Dedifferentiated amniotic fluid mesenchymal stem cell (primary cell): ENCODE measurements at regions not wholly inside any gene's neighbourhood (a gene's known extent, or its start where the extent isn't known, plus 50 kb on each side); places are given as distances from the start of the nearest gene placed in this dataset.

Experiments used
- DNase-seq: peaks from one replicate; pipeline ENCODE4 v3.0.0-alpha.2; 2016; ENCODE audit errors: extremely low spot score

GRCh38 chr13:40479196-40479845 lies 187.1 kb downstream of the FOXO1 start:
- no peak for DNase-seq

DNA sequence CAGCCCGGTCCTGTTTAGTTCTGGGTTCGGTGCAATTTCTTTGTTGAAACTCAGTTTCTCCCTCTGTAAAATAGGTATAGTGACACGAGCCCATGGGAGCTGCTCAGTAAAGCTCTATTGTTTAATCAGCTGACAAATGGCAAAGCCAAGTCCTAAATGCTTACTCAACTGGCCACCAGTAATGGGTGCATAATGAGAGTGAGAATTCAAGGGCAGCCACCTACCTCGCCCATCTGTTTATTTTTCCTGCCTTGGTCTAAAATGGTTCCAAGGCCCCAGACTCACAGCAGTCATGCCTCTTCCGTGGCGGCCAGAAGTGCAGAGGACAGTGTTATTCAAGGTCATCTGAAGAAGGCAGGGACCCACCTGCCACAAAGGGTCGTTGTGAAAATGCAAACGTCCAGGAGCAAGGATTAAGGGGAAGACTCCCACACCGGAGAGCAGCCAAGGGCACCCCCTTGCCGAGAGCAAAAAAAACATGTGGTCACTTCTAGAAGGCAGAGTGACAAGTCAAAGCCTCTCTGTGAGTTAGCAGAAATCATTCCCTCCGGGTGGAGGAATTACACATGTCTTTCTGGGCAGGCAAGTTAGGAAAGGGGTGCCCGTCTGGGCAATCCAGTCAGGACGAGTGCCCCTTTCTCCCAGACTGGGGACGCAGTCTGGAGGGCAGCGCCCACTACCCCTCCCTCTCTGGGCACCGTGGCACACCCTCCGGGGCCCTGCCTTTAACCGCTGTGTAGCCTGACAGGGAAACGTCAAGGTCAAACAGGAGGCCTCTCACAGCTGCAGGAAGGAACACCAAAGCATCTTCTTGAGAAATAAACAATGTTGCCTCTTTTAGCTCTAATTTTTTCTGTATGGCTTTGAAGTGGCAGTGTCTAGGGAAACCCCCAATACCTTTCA lies 186.2 kb downstream of the FOXO1 start:
- no peak for DNase-seq

DNA sequence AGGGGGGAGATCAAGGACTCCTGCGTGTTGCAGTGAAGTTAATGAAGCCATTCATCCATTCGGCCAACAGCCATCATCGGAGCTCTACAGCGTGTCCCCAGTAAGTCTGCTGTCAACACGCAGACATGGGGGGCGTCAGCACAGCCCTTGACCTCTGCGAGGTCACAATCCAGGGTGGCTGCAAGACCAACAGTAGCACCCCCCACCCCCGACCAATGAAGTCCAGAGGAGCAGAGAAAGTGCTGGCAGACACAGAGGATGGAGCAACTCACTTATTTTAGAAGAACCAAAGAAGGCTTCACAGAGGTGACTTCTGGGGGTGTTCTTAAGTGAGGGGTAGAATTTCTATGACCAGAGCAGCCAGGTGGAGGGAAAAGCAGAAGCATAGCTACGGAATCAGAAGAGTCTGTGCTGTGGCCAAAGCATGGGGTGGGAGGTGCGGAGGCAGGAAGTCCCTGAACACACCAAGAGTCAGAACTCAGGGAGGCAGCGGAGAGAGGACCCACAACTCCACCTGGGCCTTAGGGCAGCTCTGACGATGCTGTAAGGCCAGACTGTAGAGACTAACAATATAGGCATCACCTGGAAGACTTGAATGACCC lies 185.4 kb downstream of the FOXO1 start:
- no peak for DNase-seq

- no peak for DNase-seq
Measured at GRCh38 chr13:40483601-40484000, 182.8 kb downstream of the FOXO1 start.

DNA sequence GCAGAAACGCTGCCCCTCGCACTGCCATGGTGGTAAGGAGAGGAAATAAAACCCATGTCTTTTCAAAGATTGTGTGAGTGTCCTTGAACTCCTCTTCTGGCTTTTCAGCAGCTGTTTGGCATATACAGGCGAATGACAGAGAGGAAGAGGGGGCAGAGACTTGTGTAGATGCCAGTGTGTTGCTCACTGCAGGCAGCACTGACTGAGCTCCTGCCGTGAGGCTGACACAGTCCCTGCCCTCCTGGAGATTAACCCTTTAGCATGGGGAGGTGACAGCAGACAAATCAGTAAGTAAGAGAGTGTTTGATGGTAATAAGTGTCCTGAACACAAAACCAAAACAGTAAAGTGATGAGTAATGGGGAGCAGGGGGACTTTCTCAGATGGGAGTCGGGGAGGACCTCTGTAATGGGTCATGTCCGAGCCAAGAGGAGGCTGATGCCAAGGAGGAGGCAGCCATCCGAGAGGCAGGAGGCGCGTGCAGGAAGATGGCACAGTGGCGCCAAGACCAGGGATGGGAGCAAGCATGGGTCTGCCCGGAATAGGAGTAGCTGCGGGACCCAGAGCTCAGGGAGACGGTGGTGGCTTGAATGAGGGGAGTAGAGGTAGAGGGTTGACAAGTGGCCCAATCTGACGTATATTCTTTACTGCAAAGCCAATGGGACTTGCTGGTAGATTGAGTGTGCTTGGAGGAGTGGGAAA lies 182.2 kb downstream of the FOXO1 start:
- no peak for DNase-seq

DNA sequence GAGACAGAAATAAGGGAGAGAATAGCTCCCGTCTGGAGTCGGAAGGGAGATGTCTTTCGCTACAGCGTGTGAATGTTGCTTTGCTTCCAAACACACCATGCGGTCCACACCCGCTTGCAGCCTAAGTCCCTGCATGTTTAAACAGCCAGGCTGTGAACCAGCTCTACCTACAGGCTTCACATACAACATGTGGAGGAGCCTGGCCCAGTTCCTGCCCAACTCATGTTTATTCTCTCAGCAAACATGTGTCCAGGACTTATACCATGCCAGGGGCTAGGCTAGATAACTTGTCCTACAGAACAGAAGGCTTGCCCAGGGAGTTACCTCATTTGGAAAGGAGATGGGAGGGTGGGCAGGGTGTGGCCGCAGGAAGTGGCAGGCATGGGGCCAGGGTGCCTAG lies 181.5 kb downstream of the FOXO1 start:
- no peak for DNase-seq

GRCh38 chr13:40485611-40486517 lies 180.6 kb downstream of the FOXO1 start:
- no peak for DNase-seq

- no peak for DNase-seq
Measured at GRCh38 chr13:40486518-40487163, 179.8 kb downstream of the FOXO1 start.

- DNase-seq, result no peak
Measured at GRCh38 chr13:40488869-40489391, 177.5 kb downstream of the FOXO1 start.

DNA sequence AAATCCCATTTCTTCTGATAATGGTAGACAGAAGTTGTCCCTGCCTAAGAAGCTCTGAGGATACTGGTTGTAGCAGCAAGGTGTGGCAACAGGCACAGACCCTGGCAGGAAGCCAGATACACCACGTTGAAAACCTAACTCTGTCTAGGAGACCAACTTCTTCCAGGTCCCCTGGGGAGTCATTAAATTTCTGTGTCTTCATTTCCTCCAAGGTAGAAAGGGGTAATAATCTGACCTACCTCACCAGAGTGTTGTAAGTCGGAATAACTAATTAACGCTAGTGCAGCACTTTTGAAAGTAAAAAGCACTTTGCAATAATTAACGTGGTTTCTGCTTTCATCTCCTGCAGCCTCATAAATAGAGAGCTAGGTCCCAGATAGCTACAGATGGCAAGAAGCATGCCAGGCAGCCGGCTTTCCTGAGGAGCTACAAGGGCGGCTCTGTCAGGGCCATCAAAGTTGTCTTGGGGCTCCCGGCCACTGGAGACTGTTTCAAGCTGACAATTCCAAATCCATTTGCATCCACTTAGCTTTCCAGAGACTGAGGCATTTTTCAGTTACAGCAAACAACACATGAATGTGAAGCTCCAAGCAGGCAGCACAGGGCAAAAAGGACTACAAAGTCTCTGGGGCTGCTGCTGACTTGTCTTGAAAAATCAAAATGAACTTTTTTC lies 176.2 kb downstream of the FOXO1 start:
- DNase-seq, result no peak

- no peak for DNase-seq
Measured at GRCh38 chr13:40492511-40492910, 173.9 kb downstream of the FOXO1 start.

GRCh38 chr13:40494513-40494912 lies 171.9 kb downstream of the FOXO1 start:
- no peak for DNase-seq

- DNase-seq, result no peak
Measured at GRCh38 chr13:40494946-40495620, 171.4 kb downstream of the FOXO1 start.

DNA sequence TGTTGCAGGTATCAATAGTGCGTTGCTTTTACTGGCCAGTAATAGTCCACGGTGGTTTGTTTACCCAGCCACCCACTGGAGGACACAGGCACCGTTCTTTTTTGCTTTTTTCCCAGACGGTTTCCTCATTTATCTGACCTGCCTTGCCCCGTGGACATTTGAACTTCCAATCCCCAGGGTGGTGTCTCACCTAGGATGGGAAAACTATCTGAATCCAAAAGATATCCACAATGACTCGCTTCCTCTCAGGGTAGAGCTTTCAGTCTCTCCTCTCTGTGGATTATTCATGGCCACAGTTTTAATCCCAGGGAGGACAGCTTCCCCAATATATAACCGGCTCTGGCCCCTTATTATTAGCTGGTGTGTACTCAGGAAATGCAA lies 170.8 kb downstream of the FOXO1 start:
- DNase-seq, result no peak

DNA sequence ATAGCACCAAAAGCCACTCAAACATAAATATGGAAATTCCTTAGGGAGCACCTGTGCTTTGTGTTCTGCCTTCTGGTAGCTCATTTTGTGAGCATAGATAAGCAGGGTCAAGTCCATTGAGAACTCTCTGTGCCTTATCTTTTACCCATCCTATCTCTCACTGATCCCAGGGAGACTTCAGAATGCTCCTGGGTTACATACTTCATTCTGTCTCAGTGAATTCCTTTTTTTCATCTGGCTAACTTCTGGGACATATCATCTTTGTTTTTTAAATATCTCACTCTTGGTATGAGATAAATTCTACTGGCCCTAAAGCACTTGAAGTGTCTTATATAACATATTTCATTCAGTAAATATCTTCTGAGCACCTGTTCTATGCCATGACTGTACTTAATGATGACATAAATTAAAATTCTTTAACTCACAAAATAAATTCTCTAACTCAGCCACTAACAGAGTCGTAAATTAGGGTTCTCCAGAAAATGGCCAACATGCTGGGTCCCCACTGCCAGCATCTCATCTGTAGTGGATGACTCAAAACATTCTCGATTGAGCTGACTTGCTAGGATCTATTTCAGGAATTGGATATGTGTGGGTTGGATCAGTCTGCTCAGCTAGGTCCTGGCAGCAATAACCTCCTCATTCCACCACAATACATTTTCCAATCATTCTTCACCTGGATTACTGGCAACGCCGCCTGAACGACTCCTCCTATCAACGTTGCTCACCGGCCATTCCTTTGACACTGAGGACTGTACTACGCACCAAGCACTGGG lies 170.2 kb downstream of the FOXO1 start:
- no peak for DNase-seq

- no peak for DNase-seq
Measured at GRCh38 chr13:40498461-40498860, 168.0 kb downstream of the FOXO1 start.

- DNase-seq, result no peak
Measured at GRCh38 chr13:40502236-40502635, 164.2 kb downstream of the FOXO1 start.

- DNase-seq, result no peak
Measured at GRCh38 chr13:40503011-40503410, 163.4 kb downstream of the FOXO1 start.
